ENCODE measurements at regions not wholly inside any gene's neighbourhood (a gene's known extent, or its start where the extent isn't known, plus 50 kb on each side); places are given as distances from the start of the nearest gene placed in this dataset.

DNA sequence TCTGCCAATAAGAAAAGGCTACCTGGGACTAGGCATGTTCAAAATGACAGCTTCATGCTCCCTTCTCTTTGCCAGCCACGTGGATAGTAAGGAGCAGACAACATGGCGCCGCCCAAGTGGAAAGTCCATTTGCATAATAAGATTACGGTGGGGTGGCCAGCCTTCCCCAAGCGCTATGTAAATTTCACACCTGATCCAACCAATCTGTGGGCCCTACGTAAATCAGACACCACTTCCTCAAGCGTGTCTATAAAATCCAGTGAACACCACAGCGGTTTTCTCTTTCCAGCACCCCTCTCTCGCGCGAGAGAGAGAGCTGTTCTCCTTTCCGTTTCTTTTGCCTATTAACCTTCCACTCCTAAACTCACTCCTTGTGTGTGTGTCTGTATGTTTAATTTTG lies 140.3 kb upstream of the ERCC4 start:
- WGBS, 2 experiments (ENCODE audit: extremely low coverage in 2 of 2, insufficient read length in 1 of 2) = 69% methylated on average over 3 of the region's 12 CpGs; no CpG with 5 or more reads in 1 of the 2 experiments

More for the DNA sequence above, 140.3 kb upstream of the ERCC4 start:
- BruUV-seq (replicated peaks) = no TSS peak
- ChIA-PET POLR2A (ENCODE audit: unreplicated experiment) (no interaction called here), CTCF (no interaction called here)
- no peak overlapping the region for H3K4ac ChIP-seq (ENCODE audit: low read depth, low read length)
- H3K4me2 ChIP-seq (ENCODE audit: low read depth, low read length) = no peak overlapping the region
- no peak overlapping the region for H4K91ac ChIP-seq (ENCODE audit: insufficient read depth, low read depth, low read length)
- H3K23ac ChIP-seq (ENCODE audit: low read depth, low read length) = no peak overlapping the region
- H2BK15ac ChIP-seq (ENCODE audit: low read depth, low read length) = no peak overlapping the region
- DNase-seq (no peak), ATAC-seq (ENCODE audit: low read depth) (no peak)
- no peak overlapping the region for H3K56ac ChIP-seq (ENCODE audit: extremely low read depth, insufficient read depth, low read length)
- H3K9ac ChIP-seq (ENCODE audit: low read depth, low read length) = no peak overlapping the region
- TF ChIP-seq BHLHE40 (IDR thresholded peaks at IDR 0.05; ENCODE audit: low read depth, low read length) = no peak
- TF ChIP-seq NFE2L2 (IDR thresholded peaks at IDR 0.05; ENCODE audit: low read depth, low read length) = no peak
- TF ChIP-seq, protein P1, sequence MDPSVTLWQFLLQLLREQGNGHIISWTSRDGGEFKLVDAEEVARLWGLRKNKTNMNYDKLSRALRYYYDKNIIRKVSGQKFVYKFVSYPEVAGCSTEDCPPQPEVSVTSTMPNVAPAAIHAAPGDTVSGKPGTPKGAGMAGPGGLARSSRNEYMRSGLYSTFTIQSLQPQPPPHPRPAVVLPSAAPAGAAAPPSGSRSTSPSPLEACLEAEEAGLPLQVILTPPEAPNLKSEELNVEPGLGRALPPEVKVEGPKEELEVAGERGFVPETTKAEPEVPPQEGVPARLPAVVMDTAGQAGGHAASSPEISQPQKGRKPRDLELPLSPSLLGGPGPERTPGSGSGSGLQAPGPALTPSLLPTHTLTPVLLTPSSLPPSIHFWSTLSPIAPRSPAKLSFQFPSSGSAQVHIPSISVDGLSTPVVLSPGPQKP (IDR thresholded peaks at IDR 0.05; ENCODE audit: borderline replicate concordance, low read depth, low read length) = no peak
- no peak for TF ChIP-seq SMC3 (IDR thresholded peaks at IDR 0.05; ENCODE audit: low read depth, low read length)
- TF ChIP-seq CTCF (conservative IDR thresholded peaks at IDR 0.05; ENCODE audit: low read depth, low read length) = no peak
- TF ChIP-seq, protein P2, sequence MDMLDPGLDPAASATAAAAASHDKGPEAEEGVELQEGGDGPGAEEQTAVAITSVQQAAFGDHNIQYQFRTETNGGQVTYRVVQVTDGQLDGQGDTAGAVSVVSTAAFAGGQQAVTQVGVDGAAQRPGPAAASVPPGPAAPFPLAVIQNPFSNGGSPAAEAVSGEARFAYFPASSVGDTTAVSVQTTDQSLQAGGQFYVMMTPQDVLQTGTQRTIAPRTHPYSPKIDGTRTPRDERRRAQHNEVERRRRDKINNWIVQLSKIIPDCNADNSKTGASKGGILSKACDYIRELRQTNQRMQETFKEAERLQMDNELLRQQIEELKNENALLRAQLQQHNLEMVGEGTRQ (IDR thresholded peaks at IDR 0.05; ENCODE audit: low read depth, low read length) = no peak
- H2BK120ac ChIP-seq (ENCODE audit: low read depth, low read length) = no peak overlapping the region
- dilution Hi-C loops (cut with HindIII; ENCODE audit: low sequenced_read_pairs, unreplicated experiment) (no loop called here), intact Hi-C loops (cut with micrococcal nuclease) (no loop called here), in situ Hi-C loops (cut with MboI; ENCODE audit: low sequenced_read_pairs) (no loop called here)
- H4K8ac ChIP-seq (ENCODE audit: low read depth in 2 of 2, low read length in 2 of 2) = no peak overlapping the region
- no peaks in the 10 kb centered on the region for H3K36me3 ChIP-seq (ENCODE audit: control insufficient read depth, insufficient read depth, low read length)
- no peak overlapping the region for H2AFZ ChIP-seq (replicated peaks; ENCODE audit: low read length, poor library complexity)
- no peak overlapping the region for H2BK20ac ChIP-seq (ENCODE audit: low read depth, low read length)
- H3K27ac ChIP-seq (ENCODE audit: insufficient read depth, low read length) = no peak overlapping the region
- no peaks in the 10 kb centered on the region for H4K20me1 ChIP-seq (ENCODE audit: insufficient read depth, low read length)
- no peak overlapping the region for H3K4me3 ChIP-seq (ENCODE audit: insufficient read depth, low read depth, low read length)
- H3K27me3 ChIP-seq (ENCODE audit: control insufficient read depth, insufficient read depth, low read length) = no peaks in the 10 kb centered on the region
- no peak overlapping the region for H2AK5ac ChIP-seq (ENCODE audit: low read depth, low read length)
- peaks cover 11% of the 10 kb centered on the region for H3K9me3 ChIP-seq (ENCODE audit: control insufficient read depth, insufficient read depth, low read length)
- H2BK5ac ChIP-seq (ENCODE audit: low read depth, low read length, poor library complexity, severe bottlenecking) = no peak overlapping the region
- no peaks in the 10 kb centered on the region for H3K4me1 ChIP-seq (ENCODE audit: control insufficient read depth, insufficient read depth, low read length)
- H3K9me1 ChIP-seq (ENCODE audit: insufficient read depth, low read length) = no peaks in the 10 kb centered on the region
- no peak overlapping the region for H3K18ac ChIP-seq (ENCODE audit: low read depth, low read length)
- H4K5ac ChIP-seq (ENCODE audit: low read depth, low read length) = no peak overlapping the region
- H2AK9ac ChIP-seq (replicated peaks; ENCODE audit: low read depth, low read length, poor library complexity) = peak overlapping the region; percentile 55
- H3K14ac ChIP-seq (replicated peaks; ENCODE audit: low read depth, low read length) = no peak overlapping the region
- H3K79me1 ChIP-seq (ENCODE audit: low read depth in 1 of 2, low read length in 2 of 2) = no peaks in the 10 kb centered on the region

All from IMR-90 (cell line).